ENCODE measurements at regions not wholly inside any gene's neighbourhood (a gene's known extent, or its start where the extent isn't known, plus 50 kb on each side); places are given as distances from the start of the nearest gene placed in this dataset.

GRCh38 chr10:128967980-128968756 lies 498.9 kb upstream of the MGMT start:
- no peak overlapping the region for H2AFZ ChIP-seq (ENCODE audit: low read depth, low read length)
- no peak for TF ChIP-seq EZH2phosphoT487 (IDR thresholded peaks at IDR 0.05; ENCODE audit: low read depth)
- H3K9me3 ChIP-seq (ENCODE audit: insufficient read depth, low read length) = no peaks in the 10 kb centered on the region
- no peaks in the 10 kb centered on the region for H3K79me2 ChIP-seq (ENCODE audit: low read length)
- no peaks in the 10 kb centered on the region for H4K20me1 ChIP-seq (ENCODE audit: insufficient read depth, low read length)
- no peaks in the 10 kb centered on the region for H3K4me1 ChIP-seq (ENCODE audit: low read length)
- no peaks in the 10 kb centered on the region for H3K27me3 ChIP-seq (ENCODE audit: low read depth, low read length)
- H3K9ac ChIP-seq (ENCODE audit: low read length) = no peak overlapping the region
- H3K4me3 ChIP-seq (ENCODE audit: low read length) = no peak overlapping the region
- H3K36me3 ChIP-seq (replicated peaks; ENCODE audit: low read depth, low read length) = no peaks in the 10 kb centered on the region
- no peak overlapping the region for H3K4me2 ChIP-seq (ENCODE audit: low read length)
- H3K27ac ChIP-seq (ENCODE audit: low read length) = no peak overlapping the region

- no peaks in the 10 kb centered on the region for H3K36me3 ChIP-seq (replicated peaks; ENCODE audit: low read depth, low read length)
- no peak overlapping the region for H2AFZ ChIP-seq (ENCODE audit: low read depth, low read length)
- no peaks in the 10 kb centered on the region for H3K27me3 ChIP-seq (ENCODE audit: low read depth, low read length)
- H3K4me3 ChIP-seq (ENCODE audit: low read length) = no peak overlapping the region
- no peaks in the 10 kb centered on the region for H3K9me3 ChIP-seq (ENCODE audit: insufficient read depth, low read length)
- H4K20me1 ChIP-seq (ENCODE audit: insufficient read depth, low read length) = no peaks in the 10 kb centered on the region
- no peak overlapping the region for H3K4me2 ChIP-seq (ENCODE audit: low read length)
- no peaks in the 10 kb centered on the region for H3K79me2 ChIP-seq (ENCODE audit: low read length)
- H3K9ac ChIP-seq (ENCODE audit: low read length) = no peak overlapping the region
- no peaks in the 10 kb centered on the region for H3K4me1 ChIP-seq (ENCODE audit: low read length)
- H3K27ac ChIP-seq (ENCODE audit: low read length) = no peak overlapping the region
- TF ChIP-seq EZH2phosphoT487 (IDR thresholded peaks at IDR 0.05; ENCODE audit: low read depth) = no peak
- TF ChIP-seq CTCF (IDR thresholded peaks at IDR 0.05; ENCODE audit: low read depth, low read length) = no peak
Measured at GRCh38 chr10:128969551-128969950, 497.5 kb upstream of the MGMT start.

GRCh38 chr10:128971374-128972035 lies 495.5 kb upstream of the MGMT start:
- Histone ChIP-seq H3K9ac (ENCODE audit: low read length) (no peak overlapping the region), H3K4me2 (ENCODE audit: low read length) (no peak overlapping the region), H3K79me2 (ENCODE audit: low read length) (no peaks in the 10 kb centered on the region), H3K4me3 (ENCODE audit: low read length) (no peak overlapping the region), H4K20me1 (ENCODE audit: insufficient read depth, low read length) (no peaks in the 10 kb centered on the region), H3K36me3 (replicated peaks; ENCODE audit: low read depth, low read length) (no peaks in the 10 kb centered on the region), H2AFZ (ENCODE audit: low read depth, low read length) (no peak overlapping the region), H3K27me3 (ENCODE audit: low read depth, low read length) (no peaks in the 10 kb centered on the region), H3K4me1 (ENCODE audit: low read length) (no peaks in the 10 kb centered on the region), H3K27ac (ENCODE audit: low read length) (no peak overlapping the region), H3K9me3 (ENCODE audit: insufficient read depth, low read length) (no peaks in the 10 kb centered on the region)
- no peak for TF ChIP-seq EZH2phosphoT487 (IDR thresholded peaks at IDR 0.05; ENCODE audit: low read depth)

- no peak overlapping the region for H3K9ac ChIP-seq (ENCODE audit: low read length)
- H3K79me2 ChIP-seq (ENCODE audit: low read length) = no peaks in the 10 kb centered on the region
- no peak for TF ChIP-seq EZH2phosphoT487 (IDR thresholded peaks at IDR 0.05; ENCODE audit: low read depth)
- TF ChIP-seq CTCF (IDR thresholded peaks at IDR 0.05; ENCODE audit: low read depth, low read length) = no peak
- no peaks in the 10 kb centered on the region for H3K27me3 ChIP-seq (ENCODE audit: low read depth, low read length)
- H3K36me3 ChIP-seq (replicated peaks; ENCODE audit: low read depth, low read length) = no peaks in the 10 kb centered on the region
- H3K4me2 ChIP-seq (ENCODE audit: low read length) = no peak overlapping the region
- H3K4me3 ChIP-seq (ENCODE audit: low read length) = no peak overlapping the region
- H3K27ac ChIP-seq (ENCODE audit: low read length) = no peak overlapping the region
- no peaks in the 10 kb centered on the region for H3K4me1 ChIP-seq (ENCODE audit: low read length)
- no peaks in the 10 kb centered on the region for H3K9me3 ChIP-seq (ENCODE audit: insufficient read depth, low read length)
- no peaks in the 10 kb centered on the region for H4K20me1 ChIP-seq (ENCODE audit: insufficient read depth, low read length)
- no peak overlapping the region for H2AFZ ChIP-seq (ENCODE audit: low read depth, low read length)
Measured at GRCh38 chr10:128972036-128972405, 495.0 kb upstream of the MGMT start.

- Histone ChIP-seq H3K27ac (ENCODE audit: low read length) (no peak overlapping the region), H3K4me1 (ENCODE audit: low read length) (no peaks in the 10 kb centered on the region), H3K9me3 (ENCODE audit: insufficient read depth, low read length) (no peaks in the 10 kb centered on the region), H3K27me3 (ENCODE audit: low read depth, low read length) (no peaks in the 10 kb centered on the region), H3K4me2 (ENCODE audit: low read length) (no peak overlapping the region), H3K9ac (ENCODE audit: low read length) (no peak overlapping the region), H2AFZ (ENCODE audit: low read depth, low read length) (no peak overlapping the region), H4K20me1 (ENCODE audit: insufficient read depth, low read length) (no peaks in the 10 kb centered on the region), H3K4me3 (ENCODE audit: low read length) (no peak overlapping the region), H3K79me2 (ENCODE audit: low read length) (no peaks in the 10 kb centered on the region), H3K36me3 (replicated peaks; ENCODE audit: low read depth, low read length) (no peaks in the 10 kb centered on the region)
- TF ChIP-seq CTCF (IDR thresholded peaks at IDR 0.05; ENCODE audit: low read depth, low read length) = no peak
- no peak for TF ChIP-seq EZH2phosphoT487 (IDR thresholded peaks at IDR 0.05; ENCODE audit: low read depth)
Measured at GRCh38 chr10:128973221-128973620, 493.8 kb upstream of the MGMT start.

All from OCI-LY3 (cell line).